Stomach smooth muscle (tissue), 2 donors: ENCODE measurements at regions not wholly inside any gene's neighbourhood (a gene's known extent, or its start where the extent isn't known, plus 50 kb on each side); places are given as distances from the start of the nearest gene placed in this dataset.

Source experiments
- H3K27ac ChIP-seq: one replicate; pipeline ENCODE4 v1.7.0; 2013; ENCODE audit warnings: mild to moderate bottlenecking, low read length, inconsistent platforms
- H3K27me3 ChIP-seq, 2 donors: one replicate each; pipeline ENCODE4 v1.7.0; 2013; ENCODE audit warnings: low read length in 2 of 2; ENCODE audit not compliant: insufficient read depth in 2 of 2, control insufficient read depth in 1 of 2
- H3K36me3 ChIP-seq, 2 donors: one replicate each; pipeline ENCODE4 v1.7.0; 2013; ENCODE audit warnings: low read length in 2 of 2; ENCODE audit not compliant: control insufficient read depth in 2 of 2, insufficient read depth in 2 of 2
- H3K4me1 ChIP-seq: one replicate; pipeline ENCODE4 v1.7.0; 2013; ENCODE audit warnings: low read length; ENCODE audit not compliant: control insufficient read depth, insufficient read depth
- H3K4me3 ChIP-seq, 2 donors: one replicate each; pipeline ENCODE4 v1.7.0; 2013; ENCODE audit warnings: low read length in 2 of 2
- H3K9ac ChIP-seq, 2 donors: one replicate each; pipeline ENCODE4 v1.7.0; 2013; ENCODE audit warnings: low read length in 2 of 2, mild to moderate bottlenecking in 1 of 2
- H3K9me3 ChIP-seq, 2 donors: one replicate each; pipeline ENCODE4 v1.7.0; 2013; ENCODE audit warnings: low read length in 2 of 2; ENCODE audit not compliant: control insufficient read depth in 2 of 2
- donor health status: healthy.
- donor health status: Pancreatic carcinoma.

DNA sequence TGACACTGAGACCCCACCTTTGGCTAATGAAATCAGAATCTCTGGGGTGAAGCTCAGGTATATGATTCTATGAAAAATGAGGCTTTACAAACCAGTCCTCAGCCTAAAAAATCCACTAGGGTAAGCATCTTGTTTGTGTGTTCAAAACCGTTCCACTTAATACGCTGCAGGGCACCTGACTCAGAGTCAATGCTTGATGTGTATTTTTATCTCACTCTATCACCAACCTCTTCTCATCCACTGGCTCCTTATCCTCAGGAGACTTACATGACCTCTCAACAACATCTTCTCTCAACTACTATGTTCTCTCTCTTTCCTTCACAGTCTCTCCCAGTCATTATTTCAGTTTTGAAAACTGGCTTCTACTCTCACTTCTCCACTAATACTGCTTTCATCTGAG is 153.3 kb upstream of the KCNN2 start:
- Histone ChIP-seq H3K4me1 (no peaks in the 10 kb centered on the region), H3K4me3 (no peak overlapping the region), H3K27ac (no peak overlapping the region), H3K36me3 (no peaks in the 10 kb centered on the region), H3K9ac (no peak overlapping the region), H3K27me3 (no peaks in the 10 kb centered on the region), H3K9me3 (no peaks in the 10 kb centered on the region)

DNA sequence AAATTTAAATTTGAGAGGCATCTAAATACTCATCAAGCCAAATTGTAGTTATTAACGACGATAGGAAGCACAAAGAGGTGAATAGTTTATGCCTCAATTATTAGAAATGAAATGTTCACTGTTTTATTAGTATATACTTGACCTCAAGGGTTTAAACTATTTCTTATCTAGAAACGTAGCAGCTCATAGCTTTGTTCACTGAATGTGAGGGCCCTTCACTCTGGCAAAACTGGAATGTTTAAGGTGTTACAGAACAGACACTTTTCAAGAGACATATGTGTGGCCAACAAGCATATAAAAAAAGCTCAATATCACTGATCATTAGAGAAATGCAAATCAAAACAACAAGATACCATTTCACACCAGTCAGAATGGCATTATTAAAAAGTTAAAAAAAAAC is 151.2 kb upstream of the KCNN2 start:
- H3K4me3 ChIP-seq: no peak overlapping the region
- no peaks in the 10 kb centered on the region for H3K36me3 ChIP-seq
- no peaks in the 10 kb centered on the region for H3K4me1 ChIP-seq
- H3K27me3 ChIP-seq: no peaks in the 10 kb centered on the region
- H3K9ac ChIP-seq: no peak overlapping the region
- H3K9me3 ChIP-seq: no peaks in the 10 kb centered on the region
- no peak overlapping the region for H3K27ac ChIP-seq

DNA sequence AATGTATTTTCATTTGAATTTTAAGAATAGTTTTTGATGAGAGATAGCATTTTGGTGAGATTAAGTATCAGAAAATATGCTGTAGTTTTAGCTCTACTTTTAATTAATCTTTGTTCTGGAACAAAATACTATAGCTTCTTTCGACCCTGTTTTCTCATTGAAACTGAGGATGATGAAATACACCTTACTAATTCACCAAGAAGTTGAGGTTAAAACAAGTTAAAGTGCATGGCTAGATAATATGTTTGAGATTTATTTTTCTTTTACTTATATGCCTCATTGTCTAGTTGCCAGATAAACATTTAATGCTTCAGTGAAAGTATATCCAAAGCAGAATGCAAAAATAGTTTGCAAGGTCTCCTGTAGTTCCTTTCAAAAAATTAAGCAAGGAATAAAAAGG is 140.1 kb upstream of the KCNN2 start:
- H3K27me3 ChIP-seq: no peaks in the 10 kb centered on the region
- no peaks in the 10 kb centered on the region for H3K4me1 ChIP-seq
- no peak overlapping the region for H3K9ac ChIP-seq
- no peak overlapping the region for H3K4me3 ChIP-seq
- H3K9me3 ChIP-seq: no peaks in the 10 kb centered on the region
- no peaks in the 10 kb centered on the region for H3K36me3 ChIP-seq
- H3K27ac ChIP-seq: no peak overlapping the region

DNA sequence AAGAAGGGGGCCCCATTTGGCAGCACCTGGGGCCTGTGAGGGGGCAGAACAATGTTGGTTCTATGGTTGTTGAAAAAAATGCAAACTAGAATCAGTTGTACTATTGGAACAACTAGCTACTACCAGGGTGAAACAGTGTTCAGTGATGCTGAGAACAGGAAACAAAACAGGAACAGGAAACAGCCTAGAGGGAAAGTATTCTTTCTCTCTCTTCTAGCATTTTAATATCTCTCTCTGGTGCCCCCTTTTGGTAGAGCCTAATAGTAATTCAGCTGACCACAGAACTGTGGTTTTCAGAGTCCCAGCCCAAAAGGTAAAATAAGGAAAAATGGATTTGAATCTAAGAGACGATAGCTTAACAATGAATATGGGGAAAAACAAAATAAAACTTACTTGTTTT is 138.0 kb upstream of the KCNN2 start:
- Histone ChIP-seq H3K4me3 (no peak overlapping the region), H3K36me3 (no peaks in the 10 kb centered on the region), H3K4me1 (no peaks in the 10 kb centered on the region), H3K27ac (no peak overlapping the region), H3K27me3 (no peaks in the 10 kb centered on the region), H3K9ac (no peak overlapping the region), H3K9me3 (no peaks in the 10 kb centered on the region)

DNA sequence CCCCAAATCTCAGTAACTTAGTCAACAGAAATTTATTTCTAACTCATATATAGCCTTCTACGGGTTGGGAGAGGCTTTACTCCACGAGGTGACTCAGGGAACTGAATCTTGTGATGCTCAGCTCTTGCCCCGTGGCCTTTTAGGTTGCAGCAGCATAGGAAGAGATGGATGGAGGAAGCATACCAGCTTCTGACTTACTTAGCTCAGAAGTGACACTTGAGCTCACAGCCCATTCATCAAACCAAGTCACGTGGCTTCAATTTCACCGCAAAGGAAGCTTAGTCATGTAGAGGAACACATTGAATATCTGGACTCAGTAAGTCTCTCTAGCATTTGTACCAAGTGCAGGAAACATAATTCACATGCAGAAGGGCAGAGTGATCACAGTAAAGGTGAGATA is 124.1 kb upstream of the KCNN2 start:
- Histone ChIP-seq H3K9me3 (peaks cover 0 to 7% of the 10 kb centered on the region in 2 donors), H3K4me1 (no peaks in the 10 kb centered on the region), H3K9ac (no peak overlapping the region), H3K27ac (no peak overlapping the region), H3K4me3 (no peak overlapping the region), H3K27me3 (no peaks in the 10 kb centered on the region), H3K36me3 (no peaks in the 10 kb centered on the region)

DNA sequence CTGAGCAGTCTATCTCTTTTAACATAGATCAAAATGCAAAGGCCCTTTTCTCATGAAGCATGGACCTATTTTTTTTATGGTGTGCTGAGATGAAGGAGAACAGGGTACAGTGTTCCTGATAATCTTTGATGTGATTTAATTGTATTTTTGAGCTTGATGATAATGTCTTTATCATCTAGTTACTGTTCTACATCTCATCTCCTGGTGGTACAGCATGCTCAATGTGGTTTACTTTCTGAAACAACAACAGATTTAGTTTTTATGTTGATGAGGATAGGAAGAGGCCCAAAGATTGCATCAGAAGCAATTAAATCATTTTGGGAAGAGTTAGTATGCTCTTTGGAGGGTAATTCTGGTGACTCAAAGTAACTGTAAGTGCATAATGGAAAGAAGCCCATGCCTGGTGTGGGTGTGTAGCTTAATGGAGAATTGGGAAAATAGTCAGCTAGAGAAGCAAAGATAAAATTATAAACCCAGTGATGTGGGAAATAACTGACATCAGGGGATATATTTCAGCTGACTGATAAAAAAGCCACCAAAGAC is 123.0 kb upstream of the KCNN2 start:
- Histone ChIP-seq H3K27me3 (no peaks in the 10 kb centered on the region), H3K4me3 (no peak overlapping the region), H3K27ac (no peak overlapping the region), H3K9me3 (peaks cover 0 to 7% of the 10 kb centered on the region in 2 donors), H3K36me3 (no peaks in the 10 kb centered on the region), H3K4me1 (no peaks in the 10 kb centered on the region), H3K9ac (no peak overlapping the region)

DNA sequence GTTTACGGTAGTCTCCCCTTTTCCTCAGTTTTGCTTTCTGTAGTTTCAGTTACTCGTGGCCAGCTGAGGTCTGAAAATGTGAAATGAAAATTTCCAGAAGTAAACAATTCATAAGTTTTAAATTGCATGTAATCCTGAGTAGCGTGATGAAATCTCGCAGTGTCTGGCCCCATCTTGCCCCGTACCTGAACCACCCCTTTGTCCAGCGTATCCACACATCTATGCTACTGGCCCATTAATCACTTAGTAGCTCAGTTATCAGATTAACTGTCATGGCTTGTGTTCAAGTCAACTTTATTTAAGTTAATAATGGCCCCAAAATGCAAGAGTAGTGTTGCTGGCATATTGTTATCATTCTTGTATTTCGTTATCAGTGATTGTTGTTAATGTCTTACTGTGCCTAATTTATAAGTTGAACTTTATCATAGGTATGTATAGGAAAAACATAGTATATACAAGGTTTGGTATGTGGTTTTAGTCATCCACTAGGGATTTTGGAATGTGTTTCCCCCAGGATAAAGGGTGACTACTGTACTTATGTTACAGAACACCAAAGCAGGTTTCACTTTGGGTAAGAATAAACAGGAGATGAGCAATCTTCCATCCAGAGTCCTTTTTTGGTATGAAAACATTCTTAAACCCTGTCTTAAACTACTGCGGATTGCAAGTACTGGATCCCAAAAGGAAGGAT is 118.4 kb upstream of the KCNN2 start:
- Histone ChIP-seq H3K4me3 (peak overlapping the region in 1 of 2 donors; percentile 9), H3K4me1 (no peaks in the 10 kb centered on the region), H3K9ac (no peak overlapping the region), H3K9me3 (no peaks in the 10 kb centered on the region), H3K36me3 (no peaks in the 10 kb centered on the region), H3K27ac (no peak overlapping the region), H3K27me3 (no peaks in the 10 kb centered on the region)

DNA sequence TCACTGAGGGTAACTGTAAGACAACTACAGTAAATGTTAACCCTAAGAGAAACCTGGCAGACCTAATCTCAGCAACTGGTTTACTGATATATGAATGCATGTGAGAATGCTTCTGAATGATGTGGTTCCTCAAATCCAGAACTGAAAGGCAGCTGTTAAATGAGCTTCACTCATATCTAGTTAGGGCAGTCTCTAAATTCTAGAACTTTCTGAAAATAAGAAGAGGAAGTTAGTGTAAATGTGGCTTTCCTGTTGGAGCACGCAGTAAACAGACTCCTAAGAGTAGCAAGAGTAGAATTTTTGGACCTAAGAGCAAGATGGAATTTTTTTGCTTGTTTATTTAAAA is 117.9 kb upstream of the KCNN2 start:
- Histone ChIP-seq H3K27me3 (no peaks in the 10 kb centered on the region), H3K4me1 (no peaks in the 10 kb centered on the region), H3K4me3 (no peak overlapping the region), H3K9me3 (no peaks in the 10 kb centered on the region), H3K27ac (no peak overlapping the region), H3K36me3 (no peaks in the 10 kb centered on the region), H3K9ac (no peak overlapping the region)

DNA sequence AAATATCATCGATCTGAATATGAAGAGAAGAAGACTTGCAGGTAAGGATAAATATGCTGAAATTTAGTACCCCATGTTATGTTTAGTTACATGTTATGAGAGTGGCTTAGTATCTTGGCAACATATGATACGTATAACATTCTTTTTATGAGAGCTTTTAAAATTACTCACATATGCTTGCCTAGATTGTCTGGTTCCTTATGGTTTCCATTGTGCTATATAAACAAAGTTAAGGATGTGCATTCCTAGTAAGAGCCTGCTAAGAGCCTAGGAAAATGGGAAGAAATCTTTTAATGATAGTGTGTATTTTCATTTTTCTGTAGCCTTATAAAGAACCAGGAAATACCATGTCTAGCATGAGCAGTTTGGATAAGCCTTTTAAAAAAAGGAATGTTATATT is 112.0 kb upstream of the KCNN2 start:
- Histone ChIP-seq H3K27me3 (no peaks in the 10 kb centered on the region), H3K4me3 (no peak overlapping the region), H3K4me1 (no peaks in the 10 kb centered on the region), H3K27ac (no peak overlapping the region), H3K36me3 (no peaks in the 10 kb centered on the region), H3K9me3 (no peaks in the 10 kb centered on the region), H3K9ac (no peak overlapping the region)

DNA sequence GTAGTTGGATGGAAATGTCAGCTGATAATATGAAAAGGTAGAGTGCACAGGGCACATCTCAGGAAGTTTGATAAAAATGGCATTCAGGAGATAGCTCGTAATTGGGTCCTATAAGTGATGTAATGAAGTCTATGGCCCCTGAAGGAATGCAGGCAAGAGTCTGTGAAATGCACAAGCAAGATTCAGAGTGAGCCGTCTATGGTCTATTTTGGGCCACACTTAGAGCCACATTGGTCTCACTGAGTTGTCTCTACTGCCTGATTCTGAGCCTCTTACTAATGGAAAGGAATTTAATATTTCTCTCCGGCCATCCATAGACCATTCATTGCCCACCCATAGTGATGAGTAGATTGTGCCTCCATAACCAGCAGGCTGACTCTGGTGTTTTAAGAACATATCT is 111.3 kb upstream of the KCNN2 start:
- Histone ChIP-seq H3K27me3 (no peaks in the 10 kb centered on the region), H3K36me3 (no peaks in the 10 kb centered on the region), H3K9ac (no peak overlapping the region), H3K27ac (no peak overlapping the region), H3K9me3 (no peaks in the 10 kb centered on the region), H3K4me3 (no peak overlapping the region), H3K4me1 (no peaks in the 10 kb centered on the region)

DNA sequence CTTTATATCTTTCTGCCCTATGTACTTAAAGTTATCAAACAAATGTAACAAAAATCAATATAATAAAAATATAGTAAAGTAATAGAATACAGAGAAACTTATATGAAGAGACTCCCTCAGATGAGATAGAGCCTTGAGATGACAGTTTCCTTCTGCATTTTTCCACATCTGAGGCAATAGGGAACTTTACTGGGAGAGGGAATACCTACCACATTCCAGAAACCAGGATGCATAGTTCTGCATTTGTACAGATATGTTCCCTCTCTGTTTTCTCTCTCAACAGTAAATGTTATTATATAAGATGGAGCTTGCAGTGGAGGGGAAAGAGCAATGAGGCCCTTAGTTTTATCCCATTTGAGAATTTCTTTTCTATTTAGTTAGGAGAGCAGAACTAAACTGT is 109.6 kb upstream of the KCNN2 start:
- Histone ChIP-seq H3K4me1 (no peaks in the 10 kb centered on the region), H3K36me3 (no peaks in the 10 kb centered on the region), H3K9me3 (no peaks in the 10 kb centered on the region), H3K9ac (no peak overlapping the region), H3K27ac (no peak overlapping the region), H3K27me3 (no peaks in the 10 kb centered on the region), H3K4me3 (no peak overlapping the region)
